Transverse colon (tissue), 4 donors: ENCODE measurements at regions not wholly inside any gene's neighbourhood (a gene's known extent, or its start where the extent isn't known, plus 50 kb on each side); places are given as distances from the start of the nearest gene placed in this dataset.

ENCODE experiments used
- CTCF ChIP-seq, 5 experiments: fragments of 200-600 bp in 3 of 5; fragments of 450-650 bp in 2 of 5; sonication (generic) in 3 of 5; IDR thresholded peaks; 1 replicate in 2 of 5; 2 replicates in 3 of 5; pipeline ENCODE4 v1.5.1; 2016 to 2017; ENCODE audit warnings: antibody characterized with exemption in 5 of 5, inconsistent platforms in 3 of 5, mild to moderate bottlenecking in 2 of 5, moderate library complexity in 1 of 5
- EP300 ChIP-seq: sonication (generic); formaldehyde crosslinking; IDR thresholded peaks from one replicate; pipeline ENCODE4 v1.6.1; 2017; ENCODE audit warnings: antibody characterized with exemption, low read depth
- POLR2A ChIP-seq: fragments of 450-650 bp; IDR thresholded peaks from one replicate; pipeline ENCODE4 v1.6.1; 2016; ENCODE audit warnings: antibody characterized with exemption, mild to moderate bottlenecking, moderate library complexity
- POLR2AphosphoS5 ChIP-seq, 3 donors: sonication (generic); formaldehyde crosslinking; IDR thresholded peaks; one replicate each; pipeline ENCODE4 v1.6.1; 2016; ENCODE audit warnings: antibody characterized with exemption in 3 of 3

DNA sequence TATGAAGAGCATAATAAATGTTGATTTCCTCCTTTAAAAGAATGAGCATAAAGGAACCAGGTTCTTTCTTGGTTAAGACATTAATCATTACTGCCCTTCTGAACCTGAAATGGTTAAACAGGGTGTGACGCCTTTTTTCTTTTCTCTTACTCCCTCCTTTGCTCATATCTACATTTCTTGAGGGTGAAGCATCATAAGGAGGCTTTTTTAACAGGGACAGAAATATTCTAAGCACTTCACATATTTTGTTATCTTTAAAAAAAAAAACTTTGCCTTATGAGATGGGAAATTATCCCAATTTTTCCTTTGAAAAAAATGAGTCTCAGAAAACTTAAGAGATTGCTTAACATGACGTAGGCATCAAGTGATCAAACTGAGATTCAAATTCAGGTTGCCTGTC, 1036.3 kb upstream of the TENM4 start:
- no peak for TF ChIP-seq CTCF (IDR thresholded peaks at IDR 0.05)
- no peak for TF ChIP-seq EP300
- TF ChIP-seq POLR2A, result no peak
- TF ChIP-seq POLR2AphosphoS5 (IDR thresholded peaks at IDR 0.05), result no peak
